Astrocyte of the cerebellum (primary cell): ENCODE measurements at regions not wholly inside any gene's neighbourhood (a gene's known extent, or its start where the extent isn't known, plus 50 kb on each side); places are given as distances from the start of the nearest gene placed in this dataset.

ENCODE experiments used
- DNase-seq: peaks from one replicate; pipeline ENCODE4 v3.0.0-alpha.2; 2011; ENCODE audit warnings: low read depth
- H3K4me3 ChIP-seq: 2 replicates; pipeline ENCODE4 v1.5.1; 2011; ENCODE audit warnings: mild to moderate bottlenecking, low read depth, low read length, moderate library complexity
- in situ Hi-C: cut with HindIII; loops from 2 replicates; pipeline ENCODE4 v1.10.0; 2017; ENCODE audit warnings: low sequenced_read_pairs
- TF ChIP-seq, protein P1 (sequence below): IDR thresholded peaks from 2 replicates; pipeline ENCODE4 v1.5.1; 2012; ENCODE audit warnings: low read length, low read depth, moderate library complexity, mild to moderate bottlenecking; ENCODE audit errors: missing control alignments

DNA sequence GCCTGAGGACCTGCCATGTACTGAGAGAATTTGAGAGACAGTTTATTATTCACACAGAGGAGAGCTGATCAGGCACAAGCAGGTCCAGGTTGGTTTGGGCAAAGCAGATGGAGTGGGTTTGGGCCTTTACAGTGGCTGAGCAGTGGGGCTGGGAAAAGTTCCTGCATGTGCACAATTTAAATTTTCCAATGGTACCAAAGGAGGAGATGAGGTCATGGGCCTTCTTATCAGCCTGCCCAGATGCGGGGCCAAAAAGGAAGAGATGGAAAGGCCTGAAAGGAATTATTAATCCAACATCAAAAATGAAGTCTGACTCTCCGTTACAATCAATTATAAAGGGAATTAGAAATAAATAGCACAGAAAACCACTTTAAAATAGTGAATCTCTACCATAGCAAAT is 367.6 kb downstream of the TMEM135 start:
- in situ Hi-C loops = no loop called here
- DNase-seq = no peak
- TF ChIP-seq, protein P1, sequence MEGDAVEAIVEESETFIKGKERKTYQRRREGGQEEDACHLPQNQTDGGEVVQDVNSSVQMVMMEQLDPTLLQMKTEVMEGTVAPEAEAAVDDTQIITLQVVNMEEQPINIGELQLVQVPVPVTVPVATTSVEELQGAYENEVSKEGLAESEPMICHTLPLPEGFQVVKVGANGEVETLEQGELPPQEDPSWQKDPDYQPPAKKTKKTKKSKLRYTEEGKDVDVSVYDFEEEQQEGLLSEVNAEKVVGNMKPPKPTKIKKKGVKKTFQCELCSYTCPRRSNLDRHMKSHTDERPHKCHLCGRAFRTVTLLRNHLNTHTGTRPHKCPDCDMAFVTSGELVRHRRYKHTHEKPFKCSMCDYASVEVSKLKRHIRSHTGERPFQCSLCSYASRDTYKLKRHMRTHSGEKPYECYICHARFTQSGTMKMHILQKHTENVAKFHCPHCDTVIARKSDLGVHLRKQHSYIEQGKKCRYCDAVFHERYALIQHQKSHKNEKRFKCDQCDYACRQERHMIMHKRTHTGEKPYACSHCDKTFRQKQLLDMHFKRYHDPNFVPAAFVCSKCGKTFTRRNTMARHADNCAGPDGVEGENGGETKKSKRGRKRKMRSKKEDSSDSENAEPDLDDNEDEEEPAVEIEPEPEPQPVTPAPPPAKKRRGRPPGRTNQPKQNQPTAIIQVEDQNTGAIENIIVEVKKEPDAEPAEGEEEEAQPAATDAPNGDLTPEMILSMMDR = no peak
- H3K4me3 ChIP-seq = no peak overlapping the region

DNA sequence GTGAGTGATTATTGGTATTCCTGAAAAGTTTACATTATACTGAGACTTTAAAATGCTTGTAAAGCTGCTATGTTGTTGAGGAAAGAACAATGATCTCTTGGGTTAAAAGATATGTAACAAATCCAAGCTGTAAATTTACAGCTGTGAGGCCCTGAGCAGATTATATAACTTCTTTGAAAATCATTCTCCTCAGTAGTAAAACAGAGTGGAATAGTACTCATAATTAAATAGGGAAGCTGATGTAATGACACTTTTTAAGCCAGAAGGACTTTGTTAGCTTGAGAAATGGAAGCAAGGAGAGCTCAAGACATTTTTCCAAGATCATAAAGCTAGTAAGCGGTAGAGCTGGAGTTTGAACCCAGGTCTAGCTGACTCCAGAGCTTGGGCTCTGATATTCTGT is 363.9 kb downstream of the TMEM135 start:
- TF ChIP-seq, protein P1 = no peak
- in situ Hi-C loops = no loop called here
- no peak for DNase-seq
- H3K4me3 ChIP-seq = no peak overlapping the region

DNA sequence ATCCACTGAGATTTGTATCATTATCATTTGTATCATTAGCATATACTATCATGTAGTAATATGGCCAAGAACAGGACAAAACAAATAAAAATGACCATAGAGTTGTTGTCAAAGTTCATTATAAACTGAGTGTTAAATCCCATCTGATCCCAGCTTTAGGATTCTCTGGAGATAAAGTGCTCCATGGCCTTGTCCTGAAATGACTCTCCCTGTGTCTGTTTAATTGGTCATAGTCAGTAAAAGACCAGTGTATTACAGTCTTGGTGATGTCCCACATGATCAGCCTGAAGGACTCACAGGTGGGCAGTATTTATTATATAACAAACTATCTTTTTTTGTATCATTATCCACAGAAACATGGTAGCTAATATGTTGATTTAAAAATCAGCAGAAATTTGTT is 361.6 kb downstream of the TMEM135 start:
- H3K4me3 ChIP-seq = no peak overlapping the region
- in situ Hi-C loops = no loop called here
- TF ChIP-seq, protein P1 = no peak
- DNase-seq = no peak

DNA sequence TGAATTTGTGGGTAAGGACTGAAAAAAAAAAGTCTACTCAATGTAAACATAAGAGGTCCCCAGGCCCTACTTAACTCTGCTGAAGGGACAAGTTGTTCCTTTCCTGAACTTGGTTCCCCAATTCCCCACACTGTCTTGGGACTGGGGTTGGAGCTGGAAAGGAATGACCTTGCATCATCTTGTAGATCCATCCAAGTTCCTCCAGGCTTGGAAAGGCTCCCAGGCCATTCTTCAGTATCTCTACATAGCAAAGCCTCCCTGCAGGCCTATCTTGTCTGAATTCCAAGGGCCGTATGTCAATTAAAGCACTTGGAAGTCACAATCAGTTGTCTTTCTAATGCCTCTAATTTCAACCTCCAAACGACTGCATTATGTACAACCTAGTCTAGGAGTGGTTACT is 361.2 kb downstream of the TMEM135 start:
- H3K4me3 ChIP-seq = no peak overlapping the region
- TF ChIP-seq, protein P1 = no peak
- no peak for DNase-seq
- in situ Hi-C loops = no loop called here

DNA sequence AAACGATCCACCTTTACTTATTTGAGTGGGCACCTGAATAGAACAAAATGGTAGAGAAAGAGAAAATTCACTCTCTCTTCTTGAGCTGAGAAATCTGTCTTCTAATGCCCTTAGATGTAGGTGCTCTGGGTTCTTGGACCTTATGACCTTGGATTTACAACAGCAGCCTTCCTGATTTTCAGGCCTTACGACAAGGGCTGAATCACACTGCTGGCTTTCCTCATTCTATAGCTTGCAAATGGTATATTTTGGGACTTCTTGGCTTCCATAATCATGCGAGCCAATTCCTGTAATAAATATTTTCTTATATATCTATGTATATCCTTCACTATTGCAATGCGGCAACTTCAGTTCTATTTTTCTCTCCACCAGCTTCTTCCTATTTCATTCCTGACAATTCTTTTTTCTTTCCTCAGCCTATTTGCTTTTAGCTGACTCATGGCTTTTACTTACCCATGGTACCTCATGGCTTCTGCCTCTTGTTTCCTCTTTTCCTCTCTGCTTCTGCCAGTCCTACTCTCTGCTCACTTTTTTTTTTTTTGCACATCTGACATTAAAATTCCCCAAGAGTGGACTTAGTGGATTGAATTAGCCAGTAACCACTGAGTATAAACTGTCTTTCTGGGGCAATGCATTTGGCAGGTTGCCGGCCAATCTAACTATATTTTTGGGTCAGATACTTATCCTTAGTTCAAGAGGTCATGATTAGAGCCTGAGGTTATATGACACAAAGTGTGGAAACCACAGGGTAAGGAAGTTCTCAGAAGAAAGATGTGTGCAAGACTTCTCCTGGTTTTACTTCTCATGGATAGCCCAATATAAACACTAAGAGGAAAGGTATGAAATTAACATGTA is 359.5 kb downstream of the TMEM135 start:
- in situ Hi-C loops = no loop called here
- no peak overlapping the region for H3K4me3 ChIP-seq
- TF ChIP-seq, protein P1 = no peak
- DNase-seq = no peak

DNA sequence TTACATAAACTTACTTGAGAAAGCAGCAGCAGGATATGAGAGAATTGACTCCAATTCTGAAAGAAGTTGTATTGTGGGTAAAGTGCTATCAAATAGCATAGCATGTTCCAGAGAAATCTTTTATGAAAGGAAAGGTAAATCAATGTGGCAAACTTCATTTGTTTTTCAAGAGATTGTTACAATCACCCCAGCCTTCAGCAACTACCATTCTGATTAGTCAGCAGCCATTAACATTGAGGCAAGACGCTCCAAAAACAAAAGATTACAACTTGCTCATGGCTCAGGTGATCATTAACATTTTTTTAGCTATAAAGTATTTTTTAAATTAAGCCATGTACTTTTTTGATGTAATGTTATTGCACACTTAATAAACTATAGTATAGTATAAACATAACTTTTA is 357.2 kb downstream of the TMEM135 start:
- DNase-seq = no peak
- in situ Hi-C loops = no loop called here
- TF ChIP-seq, protein P1 = no peak
- H3K4me3 ChIP-seq = no peak overlapping the region
